Stomach (tissue), 8 donors: ENCODE measurements at regions not wholly inside any gene's neighbourhood (a gene's known extent, or its start where the extent isn't known, plus 50 kb on each side); places are given as distances from the start of the nearest gene placed in this dataset.

Source experiments
- DNase-seq, 2 donors: peaks; one replicate each; pipeline versions ENCODE4 v3.0.0 to v3.0.0-alpha.2; 2013 to 2019
- H3K27ac ChIP-seq, 5 donors: fragments of 200-600 bp in 4 of 5; sonication (generic) in 4 of 5; one replicate each; pipeline ENCODE4 v1.5.1; 2013 to 2019; ENCODE audit warnings: mild to moderate bottlenecking in 1 of 5, moderate library complexity in 1 of 5
- H3K27me3 ChIP-seq, 3 donors: fragments of 200-600 bp; sonication (generic); one replicate each; pipeline ENCODE4 v1.5.1; 2017 to 2019; ENCODE audit warnings: mixed run types in 1 of 3
- H3K36me3 ChIP-seq, 4 donors: fragments of 200-600 bp; sonication (generic); 1 replicate in 3 of 4; 2 replicates in 1 of 4; pipeline ENCODE4 v1.5.1; 2016 to 2019
- H3K4me1 ChIP-seq, 4 donors: fragments of 200-600 bp; sonication (generic); one replicate each; pipeline ENCODE4 v1.5.1; 2016 to 2019
- H3K4me3 ChIP-seq, 4 donors: fragments of 200-600 bp; sonication (generic) in 3 of 4; one replicate each; pipeline ENCODE4 v1.5.1; 2016 to 2019; ENCODE audit warnings: mild to moderate bottlenecking in 1 of 4
- H3K9me3 ChIP-seq, 4 donors: fragments of 200-600 bp; sonication (generic); one replicate each; pipeline ENCODE4 v1.5.1; 2016 to 2019
- EP300 ChIP-seq: sonication (generic); formaldehyde crosslinking; IDR thresholded peaks from one replicate; pipeline ENCODE4 v1.6.1; 2017; ENCODE audit warnings: antibody characterized with exemption
- POLR2A ChIP-seq, 4 donors: fragments of 450-650 bp; IDR thresholded peaks; one replicate each; pipeline ENCODE4 v1.6.1; 2016; ENCODE audit warnings: antibody characterized with exemption in 4 of 4, control low read depth in 2 of 4, mild to moderate bottlenecking in 1 of 4, moderate library complexity in 1 of 4
- POLR2AphosphoS5 ChIP-seq, 3 donors: sonication (generic); formaldehyde crosslinking; IDR thresholded peaks; one replicate each; pipeline ENCODE4 v1.6.1; 2016; ENCODE audit warnings: antibody characterized with exemption in 3 of 3
- WGBS, 5 donors: extraction: QIAGEN DNeasy Blood & Tissue Kit in 3 of 5; methylation state at CpG; one replicate each; pipeline versions ENCODE4 v1.1.5 to v1.1.7; 2013 to 2018; 5-methylcytosine and 5-hydroxymethylcytosine counted together
- intact Hi-C: fragments of 100-400 bp; cut with DNase I; formaldehyde crosslinking; loops from one replicate; pipeline ENCODE4 v1.15.1; 2023; ENCODE audit warnings: low total_unique reads
- TF ChIP-seq, protein P1 (sequence below), 7 experiments: fragments of 450-650 bp in 4 of 7; fragments of 200-600 bp in 3 of 7; sonication (generic) in 3 of 7; IDR thresholded peaks; one replicate each; pipeline ENCODE4 v1.5.1; 2016 to 2019; ENCODE audit warnings: antibody characterized with exemption in 7 of 7, control low read depth in 2 of 7, mild to moderate bottlenecking in 1 of 7
- donor health status: healthy with polysubstance abuse.
- donor health status: Bipolar disorder and iron deficiency.
- donor health status: healthy.

DNA sequence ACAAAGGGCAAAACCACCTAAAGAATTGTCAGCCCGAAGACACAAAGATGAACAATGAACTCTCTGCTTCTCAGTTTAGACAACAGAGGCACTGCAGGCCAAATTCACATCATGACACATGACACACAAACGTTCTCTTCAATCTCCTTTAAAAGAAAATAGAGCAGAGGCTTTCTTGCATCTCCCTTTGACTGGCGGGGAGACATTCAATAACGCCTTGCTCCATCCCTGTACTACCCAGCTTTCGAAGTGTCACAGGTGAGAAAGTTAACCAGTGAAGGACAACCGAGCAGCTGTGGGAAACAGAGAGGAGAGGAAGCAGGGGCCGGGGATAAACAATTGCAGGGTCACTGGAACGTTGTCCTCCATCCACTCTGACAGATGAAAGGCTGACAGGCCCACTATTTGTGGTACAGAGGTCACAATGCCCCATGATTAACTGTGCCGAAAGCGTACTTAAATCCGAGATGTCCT, 130.8 kb downstream of the PHLDA1 start:
- intact Hi-C loops, result no loop called here
- TF ChIP-seq POLR2AphosphoS5 (IDR thresholded peaks at IDR 0.05) (no peak), POLR2A (IDR thresholded peaks at IDR 0.05) (no peak), EP300 (no peak)
- TF ChIP-seq, protein P1, sequence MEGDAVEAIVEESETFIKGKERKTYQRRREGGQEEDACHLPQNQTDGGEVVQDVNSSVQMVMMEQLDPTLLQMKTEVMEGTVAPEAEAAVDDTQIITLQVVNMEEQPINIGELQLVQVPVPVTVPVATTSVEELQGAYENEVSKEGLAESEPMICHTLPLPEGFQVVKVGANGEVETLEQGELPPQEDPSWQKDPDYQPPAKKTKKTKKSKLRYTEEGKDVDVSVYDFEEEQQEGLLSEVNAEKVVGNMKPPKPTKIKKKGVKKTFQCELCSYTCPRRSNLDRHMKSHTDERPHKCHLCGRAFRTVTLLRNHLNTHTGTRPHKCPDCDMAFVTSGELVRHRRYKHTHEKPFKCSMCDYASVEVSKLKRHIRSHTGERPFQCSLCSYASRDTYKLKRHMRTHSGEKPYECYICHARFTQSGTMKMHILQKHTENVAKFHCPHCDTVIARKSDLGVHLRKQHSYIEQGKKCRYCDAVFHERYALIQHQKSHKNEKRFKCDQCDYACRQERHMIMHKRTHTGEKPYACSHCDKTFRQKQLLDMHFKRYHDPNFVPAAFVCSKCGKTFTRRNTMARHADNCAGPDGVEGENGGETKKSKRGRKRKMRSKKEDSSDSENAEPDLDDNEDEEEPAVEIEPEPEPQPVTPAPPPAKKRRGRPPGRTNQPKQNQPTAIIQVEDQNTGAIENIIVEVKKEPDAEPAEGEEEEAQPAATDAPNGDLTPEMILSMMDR (IDR thresholded peaks at IDR 0.05), result no peak

DNA sequence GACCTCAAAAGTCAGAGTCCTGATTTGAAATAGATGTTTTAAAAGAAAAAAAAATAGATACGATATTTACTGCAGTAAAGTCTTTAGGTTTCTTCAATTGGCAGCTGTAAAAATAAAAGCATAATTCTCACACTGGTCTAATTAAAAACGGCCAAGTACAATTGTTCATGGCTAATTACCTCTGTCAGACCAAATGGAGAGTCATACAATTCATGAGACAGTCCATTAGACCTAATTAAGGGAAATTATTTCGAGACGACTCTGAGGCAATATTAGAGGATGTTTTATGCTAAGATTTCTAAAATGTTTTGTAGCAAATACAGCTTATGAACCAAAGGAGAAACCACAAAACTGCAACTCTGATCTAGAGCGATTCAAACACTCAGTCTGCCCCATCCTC, 131.3 kb downstream of the PHLDA1 start:
- H3K9me3 ChIP-seq, result no peaks in the 10 kb centered on the region
- no peaks in the 10 kb centered on the region for H3K36me3 ChIP-seq
- no peak for TF ChIP-seq POLR2AphosphoS5 (IDR thresholded peaks at IDR 0.05)
- no peak for TF ChIP-seq POLR2A (IDR thresholded peaks at IDR 0.05)
- no peak for TF ChIP-seq EP300
- TF ChIP-seq, protein P1 (IDR thresholded peaks at IDR 0.05), result no peak
- no peak overlapping the region for H3K4me3 ChIP-seq
- no peaks in the 10 kb centered on the region for H3K4me1 ChIP-seq
- DNase-seq, result no peak
- intact Hi-C loops, result no loop called here
- WGBS, 5 donors, result 75 to 87% (median 84%) methylated on average over 5 of the region's 5 CpGs
- H3K27ac ChIP-seq, result no peak overlapping the region
- no peaks in the 10 kb centered on the region for H3K27me3 ChIP-seq

More for the DNA sequence above, 130.8 kb downstream of the PHLDA1 start:
- Histone ChIP-seq H3K27me3 (no peaks in the 10 kb centered on the region), H3K4me1 (no peaks in the 10 kb centered on the region), H3K4me3 (no peak overlapping the region), H3K9me3 (no peaks in the 10 kb centered on the region), H3K36me3 (no peaks in the 10 kb centered on the region), H3K27ac (no peak overlapping the region)
- WGBS, 5 donors, result 75 to 82% (median 76%) methylated on average over 11 of the region's 11 CpGs
- DNase-seq, result no peak

DNA sequence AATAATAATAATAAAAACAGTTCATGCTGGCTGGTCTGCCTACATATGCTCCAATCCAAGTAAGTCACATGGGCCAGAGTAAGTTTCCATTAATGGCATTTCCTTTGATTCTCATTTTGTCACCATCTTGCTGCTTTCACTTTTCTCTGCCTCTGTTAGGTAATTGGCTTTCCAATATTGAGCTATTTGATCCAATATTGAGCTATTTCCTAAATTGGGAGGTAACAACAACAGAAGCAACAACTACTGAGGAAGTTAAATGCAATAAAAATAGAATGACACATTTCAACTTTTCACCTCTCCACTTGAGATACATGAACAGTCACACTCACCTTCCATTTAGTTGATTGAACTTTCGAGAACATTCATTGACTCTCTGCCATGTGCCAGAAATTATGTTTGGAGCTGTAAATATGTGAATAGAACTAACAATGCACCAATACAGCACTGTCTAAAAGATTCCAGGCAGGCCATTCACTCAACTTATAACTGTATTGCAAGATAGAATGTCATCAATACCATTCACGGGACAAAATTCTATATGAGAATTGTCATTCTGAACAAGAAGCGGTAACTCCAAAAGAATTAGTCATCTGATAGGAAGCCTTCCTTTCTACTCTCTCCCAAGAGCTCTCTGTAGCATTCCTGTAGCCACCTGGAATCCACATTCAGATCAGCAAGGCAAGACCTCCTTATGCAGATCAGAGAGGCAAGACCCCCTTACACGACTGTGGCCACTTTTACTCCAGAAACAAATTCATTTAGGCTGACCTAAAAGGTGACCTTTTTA, 136.4 kb downstream of the PHLDA1 start:
- H3K9me3 ChIP-seq, result no peaks in the 10 kb centered on the region
- no peak overlapping the region for H3K4me3 ChIP-seq
- H3K27me3 ChIP-seq, result no peaks in the 10 kb centered on the region
- no peaks in the 10 kb centered on the region for H3K4me1 ChIP-seq
- no peak for DNase-seq
- intact Hi-C loops, result no loop called here
- H3K27ac ChIP-seq, result no peak overlapping the region
- TF ChIP-seq POLR2AphosphoS5 (IDR thresholded peaks at IDR 0.05) (no peak), POLR2A (IDR thresholded peaks at IDR 0.05) (no peak), EP300 (no peak)
- TF ChIP-seq, protein P1 (IDR thresholded peaks at IDR 0.05), result no peak
- 88 to 97% (median 94%) methylated on average over 4 of the region's 4 CpGs for WGBS, 5 donors
- H3K36me3 ChIP-seq, result no peaks in the 10 kb centered on the region

DNA sequence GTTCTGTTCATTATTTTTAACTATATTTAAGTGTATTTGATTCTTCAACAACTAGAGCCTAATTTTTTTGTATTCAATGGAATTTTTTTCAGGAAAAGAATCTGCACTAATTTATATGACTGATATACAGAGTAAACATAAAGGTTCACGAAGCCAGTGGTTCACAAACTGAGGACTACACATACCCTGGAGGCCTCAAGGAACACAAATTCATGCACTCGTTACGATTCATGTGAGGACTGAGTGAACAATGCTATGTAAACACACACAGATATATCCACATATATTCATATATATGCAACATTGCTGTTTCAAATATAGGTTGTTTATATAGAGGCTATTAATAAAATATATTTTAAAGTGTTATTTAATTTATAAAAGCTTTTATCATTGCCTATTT, 137.8 kb downstream of the PHLDA1 start:
- Histone ChIP-seq H3K27me3 (no peaks in the 10 kb centered on the region), H3K4me1 (peaks cover 0 to 6% (median 3%) of the 10 kb centered on the region in 4 donors), H3K36me3 (no peaks in the 10 kb centered on the region), H3K9me3 (no peaks in the 10 kb centered on the region), H3K27ac (no peak overlapping the region), H3K4me3 (no peak overlapping the region)
- TF ChIP-seq POLR2AphosphoS5 (IDR thresholded peaks at IDR 0.05) (no peak), POLR2A (IDR thresholded peaks at IDR 0.05) (no peak), EP300 (no peak)
- TF ChIP-seq, protein P1 (IDR thresholded peaks at IDR 0.05), result no peak
- no peak for DNase-seq
- intact Hi-C loops, result no loop called here
- WGBS, 5 donors, result 54 to 89% (median 80%) methylated on average over 3 of the region's 3 CpGs
